HG02981 (cell line): ENCODE measurements at regions not wholly inside any gene's neighbourhood (a gene's known extent, or its start where the extent isn't known, plus 50 kb on each side); places are given as distances from the start of the nearest gene placed in this dataset.

Experiments
- ATAC-seq: cut with Tn5 transposase; IDR thresholded peaks from one replicate; pipeline ENCODE4 v1.9.1; 2021; ENCODE audit warnings: mild to moderate bottlenecking, moderate library complexity; ENCODE audit not compliant: unreplicated experiment

DNA sequence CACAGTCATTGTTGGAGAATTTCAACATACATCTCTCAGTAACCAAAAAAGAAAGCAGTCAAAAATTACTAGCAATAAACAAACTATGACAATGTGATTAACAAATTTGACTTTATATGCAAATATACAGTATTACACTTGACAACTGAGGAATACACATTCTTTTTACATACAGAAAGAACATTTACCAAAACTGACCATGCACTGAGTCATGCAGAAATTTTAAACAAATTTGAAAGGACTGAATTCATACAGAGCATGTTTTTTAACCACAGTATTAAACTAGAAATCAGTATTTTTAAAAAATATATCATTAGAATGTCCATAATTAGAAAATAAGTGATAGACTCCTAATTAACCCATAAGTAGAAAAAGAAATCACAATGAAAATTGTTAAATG is 420.1 kb downstream of the TBC1D4 start:
- ATAC-seq: no peak

DNA sequence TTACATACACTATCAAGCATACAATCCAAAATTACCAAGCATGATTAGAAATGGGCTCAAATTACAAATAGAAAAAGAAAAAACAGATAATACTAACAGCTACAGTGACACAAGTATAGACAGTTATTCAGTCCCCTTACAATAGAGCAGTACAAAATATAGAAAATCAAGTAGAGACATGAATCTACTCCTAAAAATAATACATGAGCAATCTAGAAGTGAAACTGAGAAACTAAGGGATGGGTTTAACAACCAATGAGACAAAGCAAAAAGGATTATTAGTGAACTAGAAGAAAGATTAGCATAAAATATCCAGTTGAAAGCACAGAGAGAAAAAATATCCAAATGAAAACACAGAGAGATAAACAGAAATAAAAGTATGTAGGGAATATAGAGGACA is 426.7 kb downstream of the TBC1D4 start:
- no peak for ATAC-seq

DNA sequence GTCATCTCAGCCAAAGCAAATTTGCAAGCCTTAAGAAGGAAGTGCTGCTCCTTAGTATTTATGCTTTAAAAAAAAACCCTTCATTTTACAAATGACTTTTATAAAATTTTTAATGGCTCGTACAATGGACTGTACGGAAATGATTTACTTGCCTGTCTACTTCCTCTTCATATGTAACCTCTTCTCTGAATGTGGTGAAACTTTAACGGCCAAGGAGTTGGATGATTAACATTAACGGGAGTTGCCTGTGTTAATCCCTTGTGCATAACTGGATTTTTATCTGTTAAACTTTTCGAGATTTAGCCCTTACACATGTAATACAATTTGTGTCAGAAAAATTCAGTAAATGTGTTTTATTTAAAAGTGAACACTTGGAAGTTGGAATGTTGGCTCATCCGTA is 429.4 kb downstream of the TBC1D4 start:
- no peak for ATAC-seq

DNA sequence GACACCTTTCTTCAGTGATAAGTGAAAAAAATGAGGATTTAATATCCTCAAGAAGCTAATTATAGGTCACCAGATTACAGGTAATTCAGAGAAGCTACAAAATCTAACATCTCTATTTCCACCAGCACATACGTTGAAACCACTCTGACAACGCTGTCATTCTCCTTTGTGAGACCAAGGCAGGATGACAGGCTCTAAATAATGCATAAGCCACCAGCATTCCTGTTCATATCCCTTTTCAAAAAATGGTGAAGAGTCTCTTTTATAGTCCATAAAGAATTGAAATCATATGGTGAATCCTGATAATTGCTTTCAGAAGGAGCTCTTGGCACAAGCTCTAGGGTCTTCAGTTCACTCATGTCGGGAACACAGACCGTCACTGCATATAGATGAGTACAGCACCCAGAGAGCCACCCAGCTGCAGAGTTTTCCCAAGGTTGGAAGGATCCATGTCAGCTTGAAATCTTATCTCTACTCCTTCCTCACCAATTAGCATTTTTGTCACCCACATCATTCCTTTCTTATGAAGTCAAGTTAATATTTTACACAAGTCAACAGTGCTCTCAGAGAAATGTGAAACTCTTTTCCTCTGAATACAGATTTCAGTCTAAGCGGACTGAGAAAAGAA is 431.4 kb downstream of the TBC1D4 start:
- no peak for ATAC-seq

DNA sequence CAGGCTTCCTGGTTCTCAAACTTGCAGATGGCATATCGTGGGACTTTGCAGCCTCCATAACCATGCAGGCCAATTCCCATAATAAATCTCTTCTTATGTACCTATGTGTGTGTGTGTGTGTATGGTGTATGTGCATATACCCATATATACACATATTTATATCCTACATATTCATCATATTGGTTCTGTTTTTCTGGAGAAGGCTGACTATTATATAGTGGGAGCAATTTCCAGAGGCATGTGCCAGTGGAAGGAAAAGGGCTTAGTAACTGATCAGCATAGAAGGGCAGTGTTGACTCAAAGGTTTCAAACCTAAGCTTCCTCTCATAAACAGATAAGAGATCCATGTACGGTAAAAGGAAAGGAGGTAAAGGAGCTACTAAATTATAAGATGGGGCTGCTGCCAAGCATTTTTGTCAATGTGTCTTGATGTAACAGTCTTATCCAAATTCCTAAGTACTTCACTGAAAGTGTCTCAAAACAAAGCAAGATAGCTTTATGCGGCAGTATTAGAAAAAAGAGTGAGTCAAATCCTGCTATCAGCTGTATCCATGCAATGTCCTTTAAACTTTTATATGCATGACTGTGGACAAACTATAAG is 432.1 kb downstream of the TBC1D4 start:
- ATAC-seq: no peak

DNA sequence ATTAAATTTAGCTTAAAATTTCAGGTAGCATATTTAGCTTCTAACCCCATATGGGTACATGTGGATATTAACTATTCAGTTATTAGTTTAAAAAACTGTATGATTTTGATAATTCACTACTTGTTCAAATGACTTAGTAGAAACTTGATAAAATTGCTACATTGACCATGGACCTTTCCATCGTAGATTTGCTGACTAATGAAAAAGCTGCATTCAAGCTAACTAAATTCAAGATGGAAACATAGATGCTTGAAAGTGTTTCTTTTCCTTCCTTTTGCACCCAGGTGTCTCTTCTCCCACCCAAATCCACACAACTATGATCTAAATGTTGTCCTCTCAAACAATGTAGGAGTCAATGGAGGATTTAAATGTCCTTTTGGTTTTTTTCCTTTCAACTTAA is 439.2 kb downstream of the TBC1D4 start:
- ATAC-seq: no peak

DNA sequence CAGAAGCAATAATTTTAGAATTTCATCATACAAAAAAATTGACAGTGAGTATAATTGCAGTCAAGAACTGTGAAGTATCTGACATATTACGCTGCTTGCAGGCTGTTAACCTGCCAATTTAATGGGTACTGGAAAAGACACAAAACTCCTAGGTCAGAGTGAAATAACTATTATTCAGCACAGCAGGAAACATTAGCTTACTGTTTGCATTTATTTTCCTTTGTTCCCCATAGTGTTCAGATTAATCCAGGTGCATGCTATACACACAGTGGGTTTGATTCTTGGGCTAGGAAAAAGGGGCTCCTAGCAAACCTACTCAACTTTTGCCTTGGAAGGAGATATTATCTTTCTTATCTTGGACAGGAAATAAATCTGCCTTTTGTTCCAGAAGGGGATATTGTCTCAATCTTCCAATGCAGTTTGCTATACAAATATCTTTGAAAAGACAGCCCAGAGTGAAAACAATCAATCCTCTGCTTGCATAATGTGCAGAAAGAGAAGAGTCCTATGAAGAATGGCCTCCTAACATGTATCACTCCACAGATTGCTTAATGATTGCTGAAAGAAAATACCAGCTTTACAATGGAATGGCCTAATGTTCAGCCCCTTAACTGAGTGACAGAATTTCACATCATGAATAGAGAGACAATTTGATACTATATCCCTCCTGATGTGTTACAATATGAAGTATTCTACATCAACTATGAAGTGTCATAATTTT is 443.4 kb downstream of the TBC1D4 start:
- ATAC-seq: no peak

DNA sequence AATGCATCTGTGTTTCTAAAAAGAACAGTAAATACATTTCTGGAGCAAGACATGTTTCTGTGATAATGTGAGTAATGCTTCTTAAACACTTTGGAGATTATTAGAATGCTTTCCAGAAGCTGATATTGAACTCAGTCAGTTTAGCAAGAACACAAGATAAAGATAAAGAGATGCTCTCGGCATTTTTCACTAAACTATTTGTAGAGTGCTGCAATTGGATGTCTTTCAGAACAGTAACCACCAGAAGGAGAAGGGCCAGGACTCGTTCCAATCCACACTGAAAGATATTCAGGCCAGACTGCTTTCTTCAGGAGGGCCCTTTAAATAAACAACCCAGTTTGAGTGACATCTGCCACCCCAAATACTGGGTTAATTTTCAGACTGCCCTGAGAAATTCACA is 456.0 kb downstream of the TBC1D4 start:
- no peak for ATAC-seq

DNA sequence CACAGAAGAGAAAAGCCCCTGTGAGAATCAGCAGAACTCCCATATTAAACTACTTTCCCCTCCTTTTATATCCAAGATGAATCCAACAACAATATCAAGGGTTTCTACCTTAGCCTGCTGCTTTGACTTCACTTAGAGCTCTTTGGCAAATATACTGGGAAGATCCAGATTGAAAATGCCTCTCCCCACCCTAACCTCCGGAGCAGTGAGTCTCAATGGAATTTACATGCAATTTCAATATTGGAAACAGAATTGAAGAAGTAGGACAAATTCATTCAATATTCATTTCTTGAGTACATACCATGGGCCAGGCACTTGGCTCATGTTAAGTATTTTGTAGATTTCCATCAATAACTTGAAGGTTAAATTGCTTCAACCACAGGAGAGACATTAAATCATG is 457.4 kb downstream of the TBC1D4 start:
- ATAC-seq: no peak

DNA sequence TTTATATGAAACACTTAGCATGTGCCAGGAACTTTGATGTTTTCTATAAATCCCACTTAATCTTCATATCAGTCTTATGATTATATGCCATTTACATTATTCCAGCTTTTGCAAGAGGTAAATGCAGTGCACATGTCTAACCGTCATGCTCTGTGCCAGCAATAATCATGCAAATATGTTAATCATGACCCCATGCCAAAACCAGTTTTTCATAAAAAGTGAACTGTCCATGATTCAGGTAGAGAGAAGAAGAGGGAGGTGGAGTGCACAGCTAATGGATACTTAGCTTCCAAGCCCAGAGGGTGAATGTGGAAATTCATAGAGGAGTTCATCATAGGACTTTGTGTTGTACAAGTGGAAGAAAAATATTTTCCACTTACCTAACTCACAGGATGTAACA is 458.4 kb downstream of the TBC1D4 start:
- ATAC-seq: no peak

DNA sequence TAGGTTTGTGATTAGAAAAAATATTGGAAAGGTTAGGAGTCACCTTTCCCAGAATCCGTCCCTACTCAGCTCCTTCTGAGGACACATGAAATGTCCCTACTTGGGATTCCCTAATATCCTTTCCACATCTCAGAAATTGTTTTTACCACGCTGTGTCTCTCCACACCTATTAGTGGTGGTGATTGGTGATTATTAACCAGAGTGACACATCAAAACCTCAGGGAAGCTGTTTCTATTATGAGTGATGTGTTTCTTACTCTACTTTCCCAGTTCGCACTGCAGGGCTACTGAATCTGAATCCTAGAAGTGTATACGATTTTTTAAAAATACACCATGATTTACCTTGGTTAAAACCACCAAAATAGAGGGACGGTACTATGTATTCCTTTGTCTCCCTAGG is 460.8 kb downstream of the TBC1D4 start:
- no peak for ATAC-seq

DNA sequence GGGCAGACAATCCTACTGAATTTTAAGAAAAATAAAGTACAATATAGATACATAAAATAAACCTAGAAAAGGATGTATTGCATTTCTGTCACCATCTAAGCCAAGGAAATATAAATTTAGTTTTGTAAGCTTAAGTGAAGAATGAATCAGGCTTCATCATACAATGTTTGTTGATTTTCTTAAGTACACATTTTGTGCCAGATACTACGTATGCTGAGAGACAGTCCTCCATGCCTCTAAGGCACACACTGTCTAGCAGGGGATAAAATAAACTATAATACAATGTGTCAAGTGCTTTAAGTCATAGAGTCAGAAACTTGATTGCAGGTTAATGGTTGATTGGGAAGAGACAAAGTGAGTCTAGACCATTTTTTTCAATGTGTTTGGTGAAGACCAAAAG is 465.7 kb downstream of the TBC1D4 start:
- ATAC-seq: no peak

DNA sequence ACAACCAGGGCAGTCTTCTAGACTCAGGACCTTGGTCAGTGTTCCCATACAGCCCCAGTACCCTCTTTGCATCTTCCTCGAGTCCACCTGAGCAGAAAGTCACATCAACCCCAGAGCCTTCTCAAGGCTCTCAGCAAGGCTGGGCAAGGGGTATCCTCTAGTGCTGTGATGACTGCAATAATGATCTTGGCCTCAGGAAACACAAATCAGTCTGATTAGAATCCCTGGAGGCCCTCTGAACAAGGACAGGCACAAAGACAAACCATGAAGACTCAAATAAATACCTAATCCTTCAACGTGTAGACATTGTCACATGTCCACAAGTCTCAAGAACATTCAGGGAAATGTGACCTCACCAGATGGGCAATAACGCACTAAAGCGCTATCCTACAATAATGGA is 468.2 kb downstream of the TBC1D4 start:
- no peak for ATAC-seq

DNA sequence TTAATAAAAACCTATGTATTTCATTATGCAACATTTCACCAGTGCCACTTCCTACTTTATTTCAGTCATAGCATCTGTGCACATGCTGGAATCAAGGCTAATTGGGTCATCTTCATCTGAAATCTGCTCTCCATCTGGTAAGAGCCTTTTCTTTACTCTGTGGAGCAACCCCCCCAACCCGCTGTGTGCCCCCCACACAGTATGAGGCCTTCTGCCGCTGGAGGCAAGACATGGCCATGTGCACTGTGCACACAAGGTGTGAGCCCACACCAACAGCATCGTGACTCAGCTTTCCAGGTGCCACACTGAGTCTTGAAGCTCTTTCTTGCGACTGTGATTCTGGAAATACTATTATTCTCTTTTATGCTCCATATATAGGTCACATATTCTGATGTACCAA is 471.0 kb downstream of the TBC1D4 start:
- no peak for ATAC-seq

DNA sequence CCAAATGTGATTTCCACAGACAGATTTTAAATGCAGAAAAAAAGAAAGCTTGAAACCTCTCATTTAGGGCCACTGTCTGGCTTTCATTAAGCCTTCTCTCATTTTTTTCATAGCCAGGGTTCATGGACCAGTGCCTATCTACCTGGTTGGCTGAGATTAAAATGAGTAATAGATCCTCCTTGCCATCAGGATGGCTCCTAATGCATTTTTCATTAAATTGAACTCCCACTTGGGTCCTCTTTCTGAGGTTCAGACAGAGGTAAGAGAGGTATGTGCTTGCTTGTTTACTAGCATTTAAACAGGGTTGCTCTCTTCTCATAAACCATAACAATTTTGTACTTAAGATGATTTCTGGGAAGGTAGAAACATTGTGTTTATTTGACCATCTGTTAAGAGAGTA is 473.0 kb downstream of the TBC1D4 start:
- ATAC-seq: no peak

DNA sequence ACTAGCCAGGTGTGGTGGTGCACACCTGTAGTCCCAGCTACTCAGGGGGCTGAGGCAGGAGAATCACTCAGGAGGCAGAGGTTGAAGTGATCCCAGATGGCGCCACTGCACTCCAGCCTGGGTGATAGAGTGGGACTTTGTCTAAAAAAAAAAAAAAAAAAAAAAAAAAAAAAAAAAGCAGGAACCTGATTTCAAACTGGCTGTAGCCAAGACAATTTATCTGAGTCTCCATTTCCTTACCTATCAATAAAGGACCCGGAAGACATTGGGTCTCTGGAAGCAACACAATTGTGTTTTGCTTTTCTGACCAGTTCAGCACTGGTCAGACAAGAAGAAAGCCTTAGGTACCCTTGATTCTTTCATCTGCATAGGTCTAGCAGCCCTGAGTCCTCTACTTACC is 491.0 kb downstream of the TBC1D4 start:
- no peak for ATAC-seq

DNA sequence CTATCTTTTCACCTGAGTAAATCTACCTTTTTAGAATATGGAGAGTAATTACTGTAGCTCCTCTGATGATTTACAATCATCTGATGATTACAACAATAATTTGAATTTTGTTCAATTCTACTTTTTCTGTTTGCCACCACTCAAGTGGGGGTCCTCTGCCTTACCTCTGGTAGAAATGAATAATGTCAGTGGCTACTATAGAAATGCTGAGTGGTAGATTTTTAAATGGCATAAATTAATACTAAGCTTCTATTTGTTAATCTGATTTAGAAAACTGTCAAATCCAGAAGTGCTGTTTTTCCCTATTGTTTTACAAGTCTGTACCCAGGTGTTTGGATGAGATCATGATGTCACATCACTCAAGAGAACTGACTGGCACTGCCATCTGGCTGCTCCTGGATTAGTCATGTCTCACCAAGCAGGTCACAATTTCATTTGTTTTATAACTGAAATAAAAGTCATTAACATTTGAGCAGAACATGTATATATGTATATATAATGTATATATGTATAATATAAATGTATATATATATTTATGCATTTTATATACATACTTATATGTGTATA is 494.8 kb downstream of the TBC1D4 start:
- no peak for ATAC-seq

DNA sequence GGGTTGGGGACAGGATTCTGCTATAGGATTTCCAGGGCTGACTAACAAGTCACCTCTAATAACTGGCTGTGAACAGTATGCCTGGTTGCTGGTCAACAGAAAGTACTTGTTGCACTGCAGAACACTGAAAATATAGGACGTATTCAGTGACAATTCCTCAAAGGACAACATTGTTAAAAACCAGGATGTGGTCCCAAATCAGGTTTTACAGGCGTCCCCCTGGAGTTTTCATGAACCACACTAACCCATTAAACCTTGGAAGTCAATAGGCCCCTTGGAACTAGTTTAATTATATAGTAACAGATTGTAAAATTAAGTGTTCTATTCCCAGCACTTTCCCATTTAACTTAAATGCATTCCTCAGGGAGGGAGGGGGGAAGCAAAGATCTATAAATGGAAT is 495.4 kb downstream of the TBC1D4 start:
- no peak for ATAC-seq

DNA sequence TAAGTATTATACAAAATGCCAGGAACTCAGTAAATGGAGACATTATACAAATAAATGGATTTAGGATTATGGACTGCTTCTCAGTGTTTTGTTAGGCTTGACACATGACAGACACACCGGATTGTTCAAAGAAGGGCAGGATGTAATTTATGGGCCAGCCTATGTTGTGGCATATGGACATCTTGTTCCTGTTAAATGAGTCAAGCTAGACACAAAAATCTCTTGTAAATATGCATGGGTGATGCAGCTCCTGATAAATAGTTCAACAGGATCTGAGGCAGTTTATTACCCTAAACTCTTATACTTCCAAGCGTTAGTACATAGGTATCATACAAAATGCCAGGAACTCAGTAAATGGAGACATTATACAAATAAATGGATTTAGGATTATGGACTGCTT is 502.3 kb downstream of the TBC1D4 start:
- no peak for ATAC-seq

DNA sequence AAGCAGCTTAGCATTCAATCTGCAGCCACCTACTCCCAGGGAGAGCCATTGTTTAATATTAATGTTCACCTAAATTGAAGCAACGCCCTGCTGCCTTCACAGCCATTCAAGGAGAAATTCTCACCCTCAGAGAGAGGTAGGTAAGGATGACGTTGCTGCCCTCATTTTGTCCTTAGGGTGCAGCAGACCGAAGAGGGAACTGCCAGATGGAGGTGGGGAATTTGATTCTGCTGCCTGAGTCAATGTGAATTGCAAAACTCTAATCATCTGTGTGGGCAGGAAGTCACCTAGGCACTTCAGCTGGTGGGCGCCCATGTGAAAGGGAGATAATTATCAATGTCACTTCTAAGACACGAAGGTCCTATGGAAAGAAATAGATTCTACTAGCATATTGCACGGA is 503.4 kb downstream of the TBC1D4 start:
- ATAC-seq: no peak

DNA sequence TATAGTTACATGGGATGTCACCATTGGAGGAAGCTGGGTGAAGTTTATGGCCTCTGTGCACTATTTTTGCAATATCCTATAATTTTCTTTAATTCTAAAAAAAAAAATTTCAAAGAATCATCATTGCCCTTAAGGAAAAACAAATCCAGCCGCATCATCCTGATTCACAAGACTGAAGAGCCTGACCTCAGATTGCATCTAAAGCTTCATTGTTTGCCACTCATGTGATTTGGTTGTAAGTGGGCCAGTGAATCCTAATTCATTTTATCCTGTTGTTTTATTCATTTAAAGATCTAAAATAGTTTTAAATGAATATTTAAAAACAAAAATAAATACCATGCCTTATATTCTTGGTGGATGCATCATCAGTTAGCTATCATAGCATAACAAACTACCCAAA is 504.5 kb downstream of the TBC1D4 start:
- ATAC-seq: no peak

DNA sequence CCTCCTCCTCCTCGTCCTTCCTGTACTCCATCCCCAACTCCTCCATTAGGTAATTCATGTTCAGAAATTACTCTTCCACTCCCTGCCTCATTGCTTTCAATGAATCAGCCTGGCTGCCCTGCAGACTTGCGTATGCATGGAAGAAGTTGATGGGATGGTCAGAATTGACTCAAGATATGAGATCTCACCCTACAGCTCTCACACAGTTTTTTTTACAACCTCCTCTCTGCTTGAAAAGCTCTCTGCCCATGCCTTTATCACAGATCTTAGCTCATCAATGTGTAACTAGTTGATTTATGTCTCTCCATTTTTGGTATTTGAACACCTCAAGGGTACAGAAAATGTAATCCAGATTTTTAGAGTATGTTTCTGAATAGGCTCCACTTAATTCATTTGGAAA is 506.9 kb downstream of the TBC1D4 start:
- no peak for ATAC-seq
